Spleen (tissue), 7 donors: ENCODE measurements at regions not wholly inside any gene's neighbourhood (a gene's known extent, or its start where the extent isn't known, plus 50 kb on each side); places are given as distances from the start of the nearest gene placed in this dataset.

Experiments used
- POLR2A ChIP-seq, 3 donors: fragments of 450-650 bp; IDR thresholded peaks; one replicate each; pipeline ENCODE4 v1.5.1; 2017; ENCODE audit warnings: antibody characterized with exemption in 3 of 3, mild to moderate bottlenecking in 1 of 3
- POLR2AphosphoS5 ChIP-seq, 3 donors: sonication (generic); formaldehyde crosslinking; IDR thresholded peaks; one replicate each; pipeline ENCODE4 v1.5.1; 2017; ENCODE audit warnings: antibody characterized with exemption in 3 of 3
- TF ChIP-seq, protein P1 (sequence below), 11 experiments: fragments of 200-600 bp in 7 of 11; fragments of 450-650 bp in 4 of 11; sonication (generic) in 4 of 11; IDR thresholded peaks in 8 of 11; conservative IDR thresholded peaks in 3 of 11; 1 replicate in 7 of 11; 2 replicates in 4 of 11; pipeline versions ENCODE4 v1.4.0 to v1.8.0; 2016 to 2021; ENCODE audit warnings: antibody characterized with exemption in 11 of 11, inconsistent platforms in 4 of 11, mild to moderate bottlenecking in 1 of 11
- donor health status: DM: no; HTN: no; CAD: no; lungs with moderate emphysema.
- donor health status: DM: no; HTN: no; CAD: no.
- donor health status: DM: no; HTN: no; CAD: no.

DNA sequence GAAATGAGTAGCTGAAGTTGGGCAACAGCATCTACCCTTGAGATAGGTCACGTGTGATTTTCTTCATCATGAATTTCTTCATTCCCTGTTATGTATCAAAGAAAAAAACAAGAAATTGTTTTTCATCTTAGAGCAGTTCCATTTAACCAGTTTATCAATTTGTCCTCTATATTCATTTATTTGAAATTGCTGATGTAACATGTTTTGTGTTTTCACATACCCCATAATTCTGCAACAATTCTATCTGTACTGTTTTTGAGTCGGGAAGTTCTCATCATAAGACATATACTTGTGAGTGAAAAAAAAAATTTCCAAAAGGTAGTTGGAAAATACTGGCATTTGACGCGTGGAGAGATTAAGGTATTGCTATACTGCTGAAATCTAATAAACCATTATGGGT, 422.6 kb upstream of the REG3G start:
- TF ChIP-seq, protein P1, sequence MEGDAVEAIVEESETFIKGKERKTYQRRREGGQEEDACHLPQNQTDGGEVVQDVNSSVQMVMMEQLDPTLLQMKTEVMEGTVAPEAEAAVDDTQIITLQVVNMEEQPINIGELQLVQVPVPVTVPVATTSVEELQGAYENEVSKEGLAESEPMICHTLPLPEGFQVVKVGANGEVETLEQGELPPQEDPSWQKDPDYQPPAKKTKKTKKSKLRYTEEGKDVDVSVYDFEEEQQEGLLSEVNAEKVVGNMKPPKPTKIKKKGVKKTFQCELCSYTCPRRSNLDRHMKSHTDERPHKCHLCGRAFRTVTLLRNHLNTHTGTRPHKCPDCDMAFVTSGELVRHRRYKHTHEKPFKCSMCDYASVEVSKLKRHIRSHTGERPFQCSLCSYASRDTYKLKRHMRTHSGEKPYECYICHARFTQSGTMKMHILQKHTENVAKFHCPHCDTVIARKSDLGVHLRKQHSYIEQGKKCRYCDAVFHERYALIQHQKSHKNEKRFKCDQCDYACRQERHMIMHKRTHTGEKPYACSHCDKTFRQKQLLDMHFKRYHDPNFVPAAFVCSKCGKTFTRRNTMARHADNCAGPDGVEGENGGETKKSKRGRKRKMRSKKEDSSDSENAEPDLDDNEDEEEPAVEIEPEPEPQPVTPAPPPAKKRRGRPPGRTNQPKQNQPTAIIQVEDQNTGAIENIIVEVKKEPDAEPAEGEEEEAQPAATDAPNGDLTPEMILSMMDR (IDR thresholded peaks at IDR 0.05 in 8 of 11, conservative IDR thresholded peaks at IDR 0.05 in 3 of 11), result no peak
- TF ChIP-seq POLR2A (IDR thresholded peaks at IDR 0.05) (no peak), POLR2AphosphoS5 (IDR thresholded peaks at IDR 0.05) (no peak)
